ENCODE measurements at regions not wholly inside any gene's neighbourhood (a gene's known extent, or its start where the extent isn't known, plus 50 kb on each side); places are given as distances from the start of the nearest gene placed in this dataset.

- H3K27me3 ChIP-seq = no peaks in the 10 kb centered on the region
- no peaks in the 10 kb centered on the region for H3K9me3 ChIP-seq
- WGBS, 2 donors (ENCODE audit: low coverage in 1 of 2) = 45 to 80% methylated on average over 1 of the region's 1 CpG
- H3K27ac ChIP-seq = no peak overlapping the region
- ATAC-seq = no peak
- H3K4me3 ChIP-seq = no peak overlapping the region
- H3K4me1 ChIP-seq = no peaks in the 10 kb centered on the region
- no peak for TF ChIP-seq POLR2AphosphoS5 (IDR thresholded peaks at IDR 0.05)
- TF ChIP-seq CTCF (IDR thresholded peaks at IDR 0.05) = no peak
- TF ChIP-seq POLR2A (IDR thresholded peaks at IDR 0.05) = no peak
- TF ChIP-seq EP300 (IDR thresholded peaks at IDR 0.05) = no peak
- no peaks in the 10 kb centered on the region for H3K36me3 ChIP-seq
These were observed 414.7 kb upstream of the CCNG1 start for GRCh38 chr5:163022582-163023128.

- no peaks in the 10 kb centered on the region for H3K27me3 ChIP-seq
- H3K4me1 ChIP-seq = no peaks in the 10 kb centered on the region
- 66 to 83% methylated on average over 2 of the region's 2 CpGs for WGBS, 2 donors (ENCODE audit: low coverage in 1 of 2)
- no peak overlapping the region for H3K27ac ChIP-seq
- no peak overlapping the region for H3K4me3 ChIP-seq
- H3K36me3 ChIP-seq = no peaks in the 10 kb centered on the region
- no peaks in the 10 kb centered on the region for H3K9me3 ChIP-seq
- TF ChIP-seq EP300 (IDR thresholded peaks at IDR 0.05) = no peak
- no peak for TF ChIP-seq POLR2AphosphoS5 (IDR thresholded peaks at IDR 0.05)
- TF ChIP-seq POLR2A (IDR thresholded peaks at IDR 0.05) = no peak
- TF ChIP-seq CTCF (IDR thresholded peaks at IDR 0.05) = no peak
- ATAC-seq = no peak
These were observed 413.5 kb upstream of the CCNG1 start for GRCh38 chr5:163023846-163024245.

- no peak overlapping the region for H3K27ac ChIP-seq
- H3K4me1 ChIP-seq = no peaks in the 10 kb centered on the region
- TF ChIP-seq POLR2A (IDR thresholded peaks at IDR 0.05) (no peak), EP300 (IDR thresholded peaks at IDR 0.05) (no peak), POLR2AphosphoS5 (IDR thresholded peaks at IDR 0.05) (no peak), CTCF (IDR thresholded peaks at IDR 0.05) (no peak)
- no peaks in the 10 kb centered on the region for H3K27me3 ChIP-seq
- no peaks in the 10 kb centered on the region for H3K36me3 ChIP-seq
- no peaks in the 10 kb centered on the region for H3K9me3 ChIP-seq
- no peak for ATAC-seq
- WGBS, 2 donors (ENCODE audit: low coverage in 1 of 2) = 74 to 84% methylated on average over 6 to 7 of the region's 7 CpGs
- no peak overlapping the region for H3K4me3 ChIP-seq
These were observed 412.5 kb upstream of the CCNG1 start for GRCh38 chr5:163024936-163025335.

- H3K27ac ChIP-seq = no peak overlapping the region
- H3K27me3 ChIP-seq = no peaks in the 10 kb centered on the region
- H3K9me3 ChIP-seq = no peaks in the 10 kb centered on the region
- ATAC-seq = no peak
- no peak overlapping the region for H3K4me3 ChIP-seq
- no peaks in the 10 kb centered on the region for H3K4me1 ChIP-seq
- TF ChIP-seq EP300 (IDR thresholded peaks at IDR 0.05) = no peak
- no peak for TF ChIP-seq POLR2A (IDR thresholded peaks at IDR 0.05)
- TF ChIP-seq CTCF (IDR thresholded peaks at IDR 0.05) = no peak
- TF ChIP-seq POLR2AphosphoS5 (IDR thresholded peaks at IDR 0.05) = no peak
- 30 to 33% methylated on average over 3 of the region's 3 CpGs for WGBS, 2 donors (ENCODE audit: low coverage in 1 of 2)
- no peaks in the 10 kb centered on the region for H3K36me3 ChIP-seq
These were observed 403.7 kb upstream of the CCNG1 start for GRCh38 chr5:163033656-163034055.

GRCh38 chr5:163041254-163041653 lies 396.1 kb upstream of the CCNG1 start:
- Histone ChIP-seq H3K27ac (no peak overlapping the region), H3K36me3 (no peaks in the 10 kb centered on the region), H3K4me1 (no peaks in the 10 kb centered on the region), H3K9me3 (peaks cover 0 to 3% (median 0%) of the 10 kb centered on the region in 3 donors), H3K27me3 (no peaks in the 10 kb centered on the region), H3K4me3 (no peak overlapping the region)
- WGBS, 2 donors (ENCODE audit: low coverage in 1 of 2) = 57 to 63% methylated on average over 1 of the region's 1 CpG
- no peak for ATAC-seq
- TF ChIP-seq EP300 (IDR thresholded peaks at IDR 0.05) (no peak), POLR2AphosphoS5 (IDR thresholded peaks at IDR 0.05) (no peak)
